Parathyroid adenoma (tissue), 2 donors: ENCODE measurements at regions not wholly inside any gene's neighbourhood (a gene's known extent, or its start where the extent isn't known, plus 50 kb on each side); places are given as distances from the start of the nearest gene placed in this dataset.

ENCODE experiments used
- H2AFZ ChIP-seq: fragments of 300-600 bp; sonication (generic); one replicate; pipeline ENCODE4 v1.7.0; 2017; ENCODE audit warnings: antibody characterized with exemption, mild to moderate bottlenecking
- H3K27ac ChIP-seq: fragments of 300-600 bp; sonication (generic); one replicate; pipeline ENCODE4 v1.7.0; 2017
- H3K27me3 ChIP-seq: fragments of 300-600 bp; sonication (generic); one replicate; pipeline ENCODE4 v1.7.0; 2017; ENCODE audit warnings: low read length; ENCODE audit not compliant: control insufficient read depth, insufficient read depth
- H3K36me3 ChIP-seq: fragments of 300-600 bp; sonication (generic); one replicate; pipeline ENCODE4 v1.7.0; 2017; ENCODE audit warnings: low read length; ENCODE audit not compliant: control insufficient read depth, insufficient read depth
- H3K4me1 ChIP-seq: fragments of 300-600 bp; sonication (generic); one replicate; pipeline ENCODE4 v1.7.0; 2017; ENCODE audit warnings: control low read depth
- H3K4me2 ChIP-seq: fragments of 300-600 bp; sonication (generic); one replicate; pipeline ENCODE4 v1.7.0; 2017; ENCODE audit warnings: low read length
- H3K4me3 ChIP-seq: fragments of 300-600 bp; sonication (generic); one replicate; pipeline ENCODE4 v1.7.0; 2017; ENCODE audit warnings: low read depth, low read length
- H3K79me2 ChIP-seq: fragments of 300-600 bp; sonication (generic); one replicate; pipeline ENCODE4 v1.7.0; 2017; ENCODE audit warnings: control low read depth
- H3K9ac ChIP-seq: fragments of 300-600 bp; sonication (generic); one replicate; pipeline ENCODE4 v1.7.0; 2017; ENCODE audit warnings: mild to moderate bottlenecking
- H3K9me3 ChIP-seq: fragments of 300-600 bp; sonication (generic); one replicate; pipeline ENCODE4 v1.7.0; 2017; ENCODE audit warnings: low read length; ENCODE audit not compliant: control insufficient read depth
- CTCF ChIP-seq: fragments of 300-600 bp; sonication (generic); IDR thresholded peaks from one replicate; pipeline ENCODE4 v1.7.0; 2017; ENCODE audit warnings: antibody characterized with exemption, mild to moderate bottlenecking
- donor health status: primary hyperparathyroidism.

GRCh38 chr4:72919464-72919863 is 150.1 kb downstream of the COX18 start:
- H3K36me3 ChIP-seq = no peaks in the 10 kb centered on the region
- no peaks in the 10 kb centered on the region for H3K79me2 ChIP-seq
- no peak overlapping the region for H3K4me3 ChIP-seq
- no peaks in the 10 kb centered on the region for H3K4me1 ChIP-seq
- TF ChIP-seq CTCF = no peak
- no peak overlapping the region for H3K27ac ChIP-seq
- no peaks in the 10 kb centered on the region for H3K9me3 ChIP-seq
- H3K27me3 ChIP-seq = no peaks in the 10 kb centered on the region
- H3K4me2 ChIP-seq = no peak overlapping the region
- H3K9ac ChIP-seq = no peak overlapping the region
- H2AFZ ChIP-seq = no peak overlapping the region

- no peaks in the 10 kb centered on the region for H3K4me1 ChIP-seq
- no peak overlapping the region for H3K4me2 ChIP-seq
- H3K27me3 ChIP-seq = no peaks in the 10 kb centered on the region
- no peaks in the 10 kb centered on the region for H3K79me2 ChIP-seq
- no peaks in the 10 kb centered on the region for H3K36me3 ChIP-seq
- no peak overlapping the region for H3K4me3 ChIP-seq
- H3K27ac ChIP-seq = no peak overlapping the region
- no peak overlapping the region for H2AFZ ChIP-seq
- no peak overlapping the region for H3K9ac ChIP-seq
- H3K9me3 ChIP-seq = no peaks in the 10 kb centered on the region
- no peak for TF ChIP-seq CTCF
Observed at GRCh38 chr4:72918362-72918761, 151.2 kb downstream of the COX18 start.

- H3K36me3 ChIP-seq = no peaks in the 10 kb centered on the region
- no peak for TF ChIP-seq CTCF
- no peak overlapping the region for H3K9ac ChIP-seq
- no peaks in the 10 kb centered on the region for H3K27me3 ChIP-seq
- H3K4me2 ChIP-seq = no peak overlapping the region
- no peak overlapping the region for H3K4me3 ChIP-seq
- no peaks in the 10 kb centered on the region for H3K79me2 ChIP-seq
- no peaks in the 10 kb centered on the region for H3K4me1 ChIP-seq
- H3K9me3 ChIP-seq = no peaks in the 10 kb centered on the region
- H2AFZ ChIP-seq = no peak overlapping the region
- H3K27ac ChIP-seq = no peak overlapping the region
Observed at GRCh38 chr4:72911316-72911715, 158.2 kb downstream of the COX18 start.

GRCh38 chr4:72909461-72909860 is 160.1 kb downstream of the COX18 start:
- Histone ChIP-seq H3K9ac (no peak overlapping the region), H3K27ac (no peak overlapping the region), H3K9me3 (no peaks in the 10 kb centered on the region), H3K4me3 (no peak overlapping the region), H3K36me3 (no peaks in the 10 kb centered on the region), H3K4me1 (no peaks in the 10 kb centered on the region), H3K79me2 (no peaks in the 10 kb centered on the region), H2AFZ (no peak overlapping the region), H3K27me3 (no peaks in the 10 kb centered on the region), H3K4me2 (no peak overlapping the region)
- TF ChIP-seq CTCF = peak; percentile 39

GRCh38 chr4:72902354-72902753 is 167.2 kb downstream of the COX18 start:
- Histone ChIP-seq H3K79me2 (no peaks in the 10 kb centered on the region), H3K36me3 (no peaks in the 10 kb centered on the region), H3K4me1 (peaks cover 7% of the 10 kb centered on the region), H3K4me3 (no peak overlapping the region), H3K4me2 (no peak overlapping the region), H3K9me3 (no peaks in the 10 kb centered on the region), H3K27me3 (no peaks in the 10 kb centered on the region), H3K27ac (no peak overlapping the region), H3K9ac (no peak overlapping the region), H2AFZ (no peak overlapping the region)
- no peak for TF ChIP-seq CTCF
